ENCODE measurements at regions not wholly inside any gene's neighbourhood (a gene's known extent, or its start where the extent isn't known, plus 50 kb on each side); places are given as distances from the start of the nearest gene placed in this dataset.

DNA sequence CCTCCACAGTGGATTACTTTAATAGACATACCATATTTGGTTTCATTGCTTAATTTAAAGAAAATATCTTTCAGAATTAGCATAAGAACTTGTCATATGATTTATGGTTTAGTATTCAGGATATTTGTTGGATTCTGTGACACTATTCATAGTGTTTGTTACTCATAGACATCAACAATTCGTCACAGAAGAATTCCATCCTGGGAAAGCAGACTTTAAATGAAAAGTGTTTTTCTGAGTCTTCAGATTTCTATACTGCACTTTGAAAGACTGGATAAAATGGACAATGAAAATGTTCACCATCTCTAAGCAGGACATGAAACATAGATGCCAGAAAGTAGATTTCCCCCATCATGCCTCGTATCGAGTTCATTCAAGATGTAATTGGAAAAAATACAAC, 435.6 kb upstream of the ONECUT1 start:
- no peak for TF ChIP-seq CTCF (IDR thresholded peaks at IDR 0.05; ENCODE audit: borderline replicate concordance, extremely low read depth, low read length, poor library complexity, severe bottlenecking)
- TF ChIP-seq EZH2 (IDR thresholded peaks at IDR 0.05; ENCODE audit: borderline replicate concordance, low read depth, low read length, severe bottlenecking) = no peak
